IMR-90 (cell line): ENCODE measurements at regions not wholly inside any gene's neighbourhood (a gene's known extent, or its start where the extent isn't known, plus 50 kb on each side); places are given as distances from the start of the nearest gene placed in this dataset.

Experiments used
- ATAC-seq: fragments of 200-7000 bp; cut with Tn5 transposase; 2 replicates; pipeline ENCODE4 v1.9.1; 2020; ENCODE audit warnings: low read depth, mild to moderate bottlenecking, moderate library complexity
- BruUV-seq: library from RNA; stranded (reverse); fragments of 400-500 nt; replicated peaks from 2 replicates; lab custom pipeline; 2021; lab: Mats Ljungman, UMichigan
- CTCF ChIA-PET: fragments of 300-600 bp; formaldehyde crosslinking; extraction: SDS; loops from one replicate; lab custom pipeline; 2021; ENCODE audit warnings: antibody characterized with exemption; lab: Yijun Ruan, JAX
- POLR2A ChIA-PET: fragments of 300-600 bp; sonication (Branson Sonifier 250); formaldehyde crosslinking; loops from one replicate; lab custom pipeline; 2022; ENCODE audit warnings: antibody characterized with exemption; ENCODE audit not compliant: unreplicated experiment; lab: Charles Lee
- DNase-seq: peaks from one replicate; pipeline ENCODE4 v3.0.0; 2013
- H2AFZ ChIP-seq: replicated peaks from 2 replicates; pipeline ENCODE3; 2013; ENCODE audit warnings: low read length, mild to moderate bottlenecking; ENCODE audit not compliant: poor library complexity
- H2AK5ac ChIP-seq: 2 replicates; pipeline ENCODE4 v1.6.1; 2013; ENCODE audit warnings: low read depth, low read length, inconsistent platforms
- H2AK9ac ChIP-seq: replicated peaks from 2 replicates; pipeline ENCODE3; 2013; ENCODE audit warnings: mild to moderate bottlenecking, low read depth, low read length, moderate library complexity; ENCODE audit not compliant: poor library complexity
- H2BK120ac ChIP-seq: 2 replicates; pipeline ENCODE4 v1.6.1; 2013; ENCODE audit warnings: low read depth, low read length, inconsistent platforms
- H2BK15ac ChIP-seq: 3 replicates; pipeline ENCODE4 v1.6.1; 2013; ENCODE audit warnings: low read depth, low read length, inconsistent platforms
- H2BK20ac ChIP-seq: 2 replicates; pipeline ENCODE4 v1.6.1; 2013; ENCODE audit warnings: low read depth, mild to moderate bottlenecking, inconsistent platforms, low read length, moderate library complexity
- H2BK5ac ChIP-seq: 2 replicates; pipeline ENCODE4 v1.6.1; 2013; ENCODE audit warnings: mild to moderate bottlenecking, low read depth, low read length, inconsistent platforms; ENCODE audit not compliant: poor library complexity, severe bottlenecking
- H3K14ac ChIP-seq: replicated peaks from 2 replicates; pipeline ENCODE4 v1.6.1; 2013; ENCODE audit warnings: low read depth, low read length, inconsistent platforms
- H3K18ac ChIP-seq: 2 replicates; pipeline ENCODE4 v1.6.1; 2013; ENCODE audit warnings: low read depth, low read length, control low read depth
- H3K23ac ChIP-seq: 2 replicates; pipeline ENCODE4 v1.6.1; 2013; ENCODE audit warnings: low read depth, low read length, inconsistent platforms
- H3K27ac ChIP-seq: 2 replicates; pipeline ENCODE4 v1.5.1; 2013; ENCODE audit warnings: mild to moderate bottlenecking, control low read depth, low read length; ENCODE audit not compliant: insufficient read depth
- H3K27me3 ChIP-seq: 2 replicates; pipeline ENCODE4 v1.6.1; 2013; ENCODE audit warnings: low read length; ENCODE audit not compliant: control insufficient read depth, insufficient read depth
- H3K36me3 ChIP-seq: 2 replicates; pipeline ENCODE4 v1.6.1; 2013; ENCODE audit warnings: low read length, mixed read lengths; ENCODE audit not compliant: control insufficient read depth, insufficient read depth
- H3K4ac ChIP-seq: 2 replicates; pipeline ENCODE4 v1.6.1; 2013; ENCODE audit warnings: low read depth, low read length, inconsistent platforms
- H3K4me1 ChIP-seq: 2 replicates; pipeline ENCODE4 v1.6.1; 2013; ENCODE audit warnings: low read length, mixed read lengths; ENCODE audit not compliant: control insufficient read depth, insufficient read depth
- H3K4me2 ChIP-seq: 2 replicates; pipeline ENCODE4 v1.6.1; 2013; ENCODE audit warnings: low read depth, mild to moderate bottlenecking, control low read depth, low read length, moderate library complexity
- H3K4me3 ChIP-seq: 2 replicates; pipeline ENCODE4 v1.5.1; 2013; ENCODE audit warnings: low read depth, mild to moderate bottlenecking, control low read depth, low read length, moderate library complexity; ENCODE audit not compliant: insufficient read depth
- H3K56ac ChIP-seq: 2 replicates; pipeline ENCODE4 v1.6.1; 2013; ENCODE audit warnings: low read length, inconsistent platforms; ENCODE audit not compliant: insufficient read depth; ENCODE audit errors: extremely low read depth
- H3K79me1 ChIP-seq, 2 experiments: 2 replicates each; pipeline ENCODE4 v1.6.1; 2013; ENCODE audit warnings: low read length in 2 of 2, inconsistent platforms in 1 of 2, low read depth in 1 of 2
- H3K9ac ChIP-seq: 2 replicates; pipeline ENCODE4 v1.6.1; 2013; ENCODE audit warnings: low read depth, low read length, control low read depth
- H3K9me1 ChIP-seq: 2 replicates; pipeline ENCODE4 v1.6.1; 2013; ENCODE audit warnings: low read length, inconsistent platforms; ENCODE audit not compliant: insufficient read depth
- H3K9me3 ChIP-seq: 2 replicates; pipeline ENCODE4 v1.6.1; 2013; ENCODE audit warnings: low read length; ENCODE audit not compliant: control insufficient read depth, insufficient read depth
- H4K20me1 ChIP-seq: 2 replicates; pipeline ENCODE4 v1.6.1; 2013; ENCODE audit warnings: low read length, inconsistent platforms; ENCODE audit not compliant: insufficient read depth
- H4K5ac ChIP-seq: 2 replicates; pipeline ENCODE4 v1.6.1; 2013; ENCODE audit warnings: mild to moderate bottlenecking, low read depth, low read length, control low read depth
- H4K8ac ChIP-seq, 2 experiments: 2 replicates each; pipeline ENCODE4 v1.6.1; 2013; ENCODE audit warnings: low read depth in 2 of 2, low read length in 2 of 2, control low read depth in 1 of 2, inconsistent platforms in 1 of 2
- H4K91ac ChIP-seq: 2 replicates; pipeline ENCODE4 v1.6.1; 2013; ENCODE audit warnings: low read depth, low read length, inconsistent platforms; ENCODE audit not compliant: insufficient read depth
- FOS ChIP-seq: fragments of 150-350 bp; IDR thresholded peaks from 2 replicates; pipeline ENCODE4 v1.6.1; 2016; ENCODE audit warnings: low read depth, low read length
- MAFK ChIP-seq: IDR thresholded peaks from 2 replicates; pipeline ENCODE4 v1.6.1; 2012; ENCODE audit warnings: low read depth, low read length, improper control_type of control experiment
- MAZ ChIP-seq: IDR thresholded peaks from 2 replicates; pipeline ENCODE4 v1.6.1; 2012; ENCODE audit warnings: low read depth, mild to moderate bottlenecking, low read length, improper control_type of control experiment, moderate library complexity, borderline replicate concordance
- NFE2L2 ChIP-seq: fragments of 150-350 bp; IDR thresholded peaks from 2 replicates; pipeline ENCODE4 v1.6.1; 2016; ENCODE audit warnings: low read depth, mild to moderate bottlenecking, low read length
- POLR2A ChIP-seq: IDR thresholded peaks from 2 replicates; pipeline ENCODE4 v1.6.1; 2012; ENCODE audit warnings: mild to moderate bottlenecking, low read depth, low read length
- RAD21 ChIP-seq: IDR thresholded peaks from 2 replicates; pipeline ENCODE4 v1.6.1; 2012; ENCODE audit warnings: low read length, improper control_type of control experiment
- RCOR1 ChIP-seq: IDR thresholded peaks from 2 replicates; pipeline ENCODE4 v1.6.1; 2012; ENCODE audit warnings: mild to moderate bottlenecking, low read length, improper control_type of control experiment; ENCODE audit not compliant: insufficient replicate concordance
- WGBS, 2 experiments: methylation state at CpG; one replicate each; pipeline versions ENCODE4 v1.1.5 to v1.1.7; 2013; ENCODE audit warnings: missing lambda C conversion rate in 2 of 2; ENCODE audit not compliant: insufficient read length in 1 of 2; ENCODE audit errors: extremely low coverage in 2 of 2; 5-methylcytosine and 5-hydroxymethylcytosine counted together
- dilution Hi-C: fragments of 300-500 bp; cut with HindIII; formaldehyde crosslinking; loops from one replicate; pipeline ENCODE4 v1.14.3; 2018; ENCODE audit warnings: low sequenced_read_pairs; ENCODE audit not compliant: unreplicated experiment
- in situ Hi-C: fragments of 300-500 bp; cut with MboI; formaldehyde crosslinking; loops from 3 replicates; pipeline ENCODE4 v1.14.3; 2019; ENCODE audit warnings: low sequenced_read_pairs, inconsistent platforms, mixed read lengths
- intact Hi-C: fragments of 100-400 bp; cut with micrococcal nuclease; formaldehyde crosslinking; loops from 2 replicates; pipeline ENCODE4 v1.10.0; 2022
- TF ChIP-seq, protein P1 (sequence below): fragments of 150-350 bp; IDR thresholded peaks from 2 replicates; pipeline ENCODE4 v1.6.1; 2016; ENCODE audit warnings: low read depth, mild to moderate bottlenecking, low read length, moderate library complexity, borderline replicate concordance

GRCh38 chr1:59008599-59009347, 224.9 kb upstream of the JUN start:
- Histone ChIP-seq H3K36me3 (no peaks in the 10 kb centered on the region), H3K56ac (no peak overlapping the region), H2BK15ac (0 out of 3 replicates have a peak overlapping the region, but pooled peaks have one; percentile 29), H2BK5ac (no peak overlapping the region), H2BK20ac (no peak overlapping the region), H3K9me1 (peaks cover 6% of the 10 kb centered on the region; the same call in 1 of the 2 replicates), H2AK9ac (no peak overlapping the region), H3K9ac (no peak overlapping the region), H3K27ac (no peak overlapping the region), H2AFZ (no peak overlapping the region), H3K4ac (peak overlapping the region; percentile 2; the same call in 1 of the 2 replicates), H3K4me2 (no peak overlapping the region), H2AK5ac (peak overlapping the region; percentile 35; the same call in 1 of the 2 replicates), H4K5ac (no peak overlapping the region), H3K18ac (0 out of 2 replicates have a peak overlapping the region, but pooled peaks have one; percentile 6), H3K23ac (no peak overlapping the region), H3K14ac (peak overlapping the region; percentile 43; the same call in 1 of the 2 replicates), H3K4me1 (peaks cover 5% of the 10 kb centered on the region), H3K79me1 (no peaks in the 10 kb centered on the region), H3K4me3 (no peak overlapping the region), H3K27me3 (no peaks in the 10 kb centered on the region), H2BK120ac (peak overlapping the region; percentile 20), H4K8ac (peak overlapping the region in 1 of 2 experiments; percentile 43; a peak in 1 of 4 replicates), H4K91ac (no peak overlapping the region), H3K9me3 (no peaks in the 10 kb centered on the region), H4K20me1 (no peaks in the 10 kb centered on the region)
- dilution Hi-C loops (no loop called here), in situ Hi-C loops (no loop called here), intact Hi-C loops (no loop called here)
- TF ChIP-seq FOS: no peak
- TF ChIP-seq MAZ: no peak
- TF ChIP-seq POLR2A: no peak
- TF ChIP-seq, protein P1, sequence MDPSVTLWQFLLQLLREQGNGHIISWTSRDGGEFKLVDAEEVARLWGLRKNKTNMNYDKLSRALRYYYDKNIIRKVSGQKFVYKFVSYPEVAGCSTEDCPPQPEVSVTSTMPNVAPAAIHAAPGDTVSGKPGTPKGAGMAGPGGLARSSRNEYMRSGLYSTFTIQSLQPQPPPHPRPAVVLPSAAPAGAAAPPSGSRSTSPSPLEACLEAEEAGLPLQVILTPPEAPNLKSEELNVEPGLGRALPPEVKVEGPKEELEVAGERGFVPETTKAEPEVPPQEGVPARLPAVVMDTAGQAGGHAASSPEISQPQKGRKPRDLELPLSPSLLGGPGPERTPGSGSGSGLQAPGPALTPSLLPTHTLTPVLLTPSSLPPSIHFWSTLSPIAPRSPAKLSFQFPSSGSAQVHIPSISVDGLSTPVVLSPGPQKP: no peak
- TF ChIP-seq NFE2L2: no peak
- no peak for TF ChIP-seq MAFK
- TF ChIP-seq RCOR1: no peak
- no peak for TF ChIP-seq RAD21
- ATAC-seq (peak; percentile 35; the same call in 1 of the 2 replicates), DNase-seq (peak; percentile 27)
- POLR2A ChIA-PET: no interaction called here
- WGBS, 2 experiments: 88% methylated on average over 2 of the region's 8 CpGs; no CpG with 5 or more reads in 1 of the 2 experiments
- BruUV-seq: no TSS peak
- CTCF ChIA-PET: no interaction called here
